CD4-positive, alpha-beta T cell treated with Interleukin-4 for 1 hour (primary cell): ENCODE measurements at regions not wholly inside any gene's neighbourhood (a gene's known extent, or its start where the extent isn't known, plus 50 kb on each side); places are given as distances from the start of the nearest gene placed in this dataset.

Experiments
- DNase-seq, 2 donors: peaks; one replicate each; pipeline ENCODE4 v3.0.0-alpha.2; 2020 to 2022

DNA sequence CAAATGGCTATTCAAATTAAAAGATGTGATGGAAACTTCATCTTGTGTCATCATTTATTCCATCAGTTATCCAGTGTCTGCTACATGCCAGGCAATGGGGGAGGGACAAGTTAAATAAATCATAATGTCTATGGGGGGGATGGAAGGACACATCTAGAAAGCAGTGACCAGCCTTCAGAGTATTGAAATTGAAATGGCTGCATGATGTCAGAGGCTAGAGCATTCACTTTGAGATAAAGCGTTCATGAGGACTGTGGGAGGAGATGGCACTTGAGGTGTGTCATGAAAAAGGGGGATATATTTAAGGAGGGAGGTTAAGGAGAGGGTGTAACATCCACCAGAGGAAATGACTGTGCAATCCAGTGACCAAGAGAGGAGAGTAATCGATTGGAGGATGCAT, 50.6 kb downstream of the SLIT2 start:
- DNase-seq = no peak

DNA sequence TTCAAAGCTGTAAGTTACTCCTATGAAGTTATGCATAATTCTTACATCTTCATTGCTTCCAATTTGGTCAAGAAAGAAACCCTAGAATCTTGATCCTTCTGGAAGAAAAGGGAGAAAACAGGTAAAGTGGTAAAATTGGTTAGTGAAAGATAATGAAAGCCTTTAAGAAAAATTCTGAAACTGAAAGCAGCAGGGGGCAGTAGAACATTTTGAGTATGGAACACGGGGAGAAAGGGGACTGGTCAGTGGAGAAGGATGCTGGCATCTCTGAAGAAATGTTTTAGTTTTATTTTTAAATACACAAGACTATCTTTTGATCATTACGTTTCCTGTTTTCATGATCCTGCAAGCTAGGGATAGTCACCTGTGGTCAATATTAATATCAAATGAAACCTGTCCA, 54.3 kb downstream of the SLIT2 start:
- DNase-seq = no peak

DNA sequence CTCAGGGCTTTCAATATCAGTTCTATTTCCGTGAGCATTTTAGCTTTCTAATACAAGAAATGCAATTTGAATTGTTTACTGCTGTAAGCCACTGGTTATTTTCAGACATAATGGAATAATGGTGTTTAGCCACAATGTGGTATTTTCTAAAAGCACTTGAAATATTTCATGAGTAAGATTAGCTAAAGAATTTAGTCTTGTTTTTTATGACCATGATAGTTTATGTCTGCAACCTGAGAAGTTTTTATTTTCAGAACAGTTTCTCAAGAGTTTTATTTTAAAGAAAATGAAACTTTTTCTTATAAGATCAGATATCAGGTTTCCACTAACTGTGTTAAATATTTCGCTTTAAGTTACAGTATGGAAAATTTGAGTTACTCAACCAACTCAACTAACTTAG, 60.2 kb downstream of the SLIT2 start:
- DNase-seq = no peak

DNA sequence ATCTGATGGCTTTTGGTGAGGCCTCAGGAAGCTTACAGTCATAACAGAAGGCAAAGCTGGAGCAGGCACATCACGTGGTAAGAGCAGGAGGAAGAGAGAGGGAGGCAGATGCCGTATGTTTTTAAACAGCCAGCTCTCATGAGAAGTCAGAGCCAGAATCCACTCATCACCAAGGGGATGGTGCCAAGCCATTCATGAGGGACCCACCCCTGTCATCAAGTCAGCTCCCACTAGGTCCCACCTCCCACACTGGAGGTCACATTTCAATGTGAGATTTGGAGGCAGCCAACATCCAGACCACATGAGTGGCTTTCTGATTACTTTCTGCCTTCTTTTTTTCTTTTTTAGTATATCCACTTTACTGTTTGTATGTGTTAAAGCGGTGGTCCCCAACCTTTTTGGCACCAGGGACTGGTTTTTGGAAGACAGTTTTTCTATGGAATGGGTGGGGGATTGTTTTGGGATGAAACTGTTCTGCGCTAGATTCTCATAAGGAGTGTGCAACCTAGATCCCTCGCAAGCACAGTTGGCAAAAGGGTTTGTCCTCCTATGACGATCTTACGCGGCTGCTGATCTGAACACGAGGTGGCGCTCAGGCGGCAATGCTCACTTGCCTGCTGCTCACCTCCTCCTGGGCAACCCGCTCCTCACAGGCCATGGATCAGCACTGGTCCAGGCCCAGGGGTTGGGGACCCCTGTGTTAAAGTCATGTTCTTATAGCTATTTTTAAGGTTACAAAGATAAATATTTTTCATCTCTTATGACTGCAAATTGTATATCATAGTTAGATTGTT, 61.7 kb downstream of the SLIT2 start:
- no peak for DNase-seq

DNA sequence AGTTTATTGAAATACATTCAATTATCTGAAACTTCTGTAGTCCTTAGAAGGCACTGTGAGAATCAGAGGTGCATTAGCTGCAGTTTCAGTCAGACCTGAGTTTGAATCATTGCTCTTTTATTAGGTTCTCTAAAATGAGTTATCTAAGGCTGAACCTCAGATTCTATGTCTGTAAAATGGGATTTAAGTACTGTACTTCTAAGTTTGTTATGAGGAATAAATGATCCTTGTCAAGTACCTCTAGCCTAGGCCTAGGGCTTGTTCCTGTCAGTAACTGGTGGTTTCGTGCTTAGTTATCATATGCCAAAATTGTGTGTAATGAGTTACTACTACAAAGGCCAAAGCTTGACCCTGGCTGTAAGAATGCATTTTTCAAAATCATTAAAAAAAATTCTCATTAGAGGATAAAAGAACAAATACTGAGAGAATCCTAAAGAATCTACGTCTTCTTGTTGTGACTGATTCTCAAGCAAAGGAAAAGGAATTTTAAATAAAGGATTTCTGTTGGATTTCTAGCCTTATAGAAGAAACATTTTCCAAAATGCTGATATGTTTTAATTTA, 65.8 kb downstream of the SLIT2 start:
- no peak for DNase-seq

DNA sequence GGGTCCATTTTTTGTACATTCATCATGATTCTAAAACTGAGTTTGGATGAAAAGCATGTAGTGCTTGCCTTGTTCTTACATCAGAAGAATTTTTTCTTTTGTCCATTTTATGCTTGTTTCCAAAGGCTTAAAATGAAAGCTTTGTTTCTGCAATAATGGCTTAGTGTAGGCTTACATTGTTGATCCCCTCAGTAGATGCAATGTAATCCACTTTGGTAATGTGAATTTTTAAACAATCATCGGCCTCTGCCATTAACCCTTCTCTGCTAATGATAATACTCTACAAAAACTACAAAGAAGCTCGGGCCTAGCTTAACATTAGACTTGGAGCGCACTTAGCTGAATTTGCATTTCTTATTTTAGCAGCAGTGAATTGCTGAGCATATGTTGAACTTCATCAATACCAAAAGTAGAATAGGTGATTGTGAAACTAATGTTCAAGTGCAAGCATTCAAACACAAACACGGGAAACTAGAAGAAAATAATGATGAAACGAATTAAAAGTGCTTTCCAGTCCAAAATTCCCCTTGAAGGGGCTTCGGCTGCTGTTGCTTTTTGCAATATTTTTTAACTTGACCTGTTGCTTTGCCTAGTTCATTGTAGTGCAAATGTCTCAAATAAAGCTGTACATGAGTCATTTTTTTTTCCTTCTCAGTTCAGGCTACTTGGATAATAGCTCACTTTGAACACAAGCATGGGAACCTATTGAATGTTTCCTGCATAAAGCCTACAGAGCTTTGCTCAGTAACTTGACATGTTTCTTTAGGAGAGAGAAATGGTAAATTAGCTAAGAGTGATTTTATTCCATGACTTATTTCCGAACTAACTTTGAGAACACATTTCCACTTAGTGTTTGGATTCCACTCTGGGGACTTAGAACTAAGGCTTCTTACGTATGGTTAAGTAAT, 66.5 kb downstream of the SLIT2 start:
- no peak for DNase-seq

DNA sequence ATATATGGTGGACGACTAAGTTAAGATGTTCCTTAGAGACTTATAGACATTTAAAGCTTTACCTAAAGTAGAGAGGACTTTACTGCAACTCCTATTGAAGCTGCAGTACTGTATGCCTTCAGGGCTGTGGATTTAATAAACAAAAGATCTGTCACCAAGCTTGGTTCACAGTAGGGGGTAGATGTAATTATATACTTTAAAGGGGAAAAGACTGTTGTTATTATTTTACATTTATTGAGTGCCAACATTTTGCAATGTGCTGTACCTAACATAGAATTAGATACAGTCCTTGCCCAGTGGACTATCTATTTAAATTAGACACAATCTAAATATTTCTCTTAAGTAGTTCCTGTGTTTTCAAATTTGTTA, 67.2 kb downstream of the SLIT2 start:
- DNase-seq = no peak

DNA sequence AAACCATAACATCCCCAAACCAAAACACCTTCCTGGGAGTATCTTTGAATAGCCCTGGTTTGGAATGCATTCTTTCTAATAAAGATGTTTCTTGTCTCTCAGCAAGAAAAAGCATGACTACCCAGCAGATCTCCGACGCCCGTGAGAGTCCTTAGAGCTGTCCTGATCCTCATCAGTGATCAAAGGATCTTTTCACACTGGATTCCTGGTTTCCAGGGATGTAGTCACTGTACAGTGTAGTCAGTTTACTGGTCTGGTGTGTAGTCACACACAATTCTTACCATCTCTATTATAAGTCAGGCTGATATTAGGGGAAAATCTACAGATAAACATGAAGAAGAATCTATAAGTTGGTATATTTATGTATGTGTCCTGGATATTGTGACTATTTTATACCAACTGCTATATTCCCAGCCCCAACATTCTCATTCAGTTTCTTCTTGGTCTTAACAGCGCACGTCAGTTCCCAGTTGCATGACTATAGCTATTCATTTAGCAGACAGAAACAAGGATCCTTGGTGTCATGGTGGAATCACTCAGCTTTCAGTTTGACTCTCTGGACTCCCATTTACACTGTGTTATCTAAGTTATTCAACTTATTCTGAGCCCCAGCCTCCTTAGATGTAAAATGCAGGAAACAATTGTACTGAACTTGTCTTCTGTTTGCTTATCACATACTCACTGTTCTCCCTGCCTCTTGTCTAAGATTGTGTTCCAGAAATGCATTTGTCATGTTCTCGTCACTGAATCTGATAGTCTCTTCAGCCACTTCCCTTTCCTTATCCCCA, 68.3 kb downstream of the SLIT2 start:
- DNase-seq = no peak

DNA sequence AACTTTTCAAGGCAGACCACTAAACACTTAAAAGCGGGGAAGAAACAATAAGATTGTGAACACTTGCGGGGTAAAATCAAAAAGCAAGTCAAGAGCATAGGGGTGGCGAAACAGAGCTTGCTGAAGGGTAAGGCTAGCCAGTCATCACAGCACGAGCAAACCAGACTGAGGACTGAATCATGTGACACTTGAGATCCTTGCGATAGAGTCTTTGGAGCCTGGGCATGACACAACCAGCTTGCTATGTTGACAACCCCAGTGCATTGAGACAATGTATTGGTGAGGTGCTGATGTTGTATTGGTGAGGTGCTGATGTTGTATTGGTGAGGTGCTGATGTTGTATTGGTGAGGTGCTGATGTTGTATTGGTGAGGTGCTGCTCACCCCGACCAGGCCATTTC, 72.3 kb downstream of the SLIT2 start:
- DNase-seq = no peak

DNA sequence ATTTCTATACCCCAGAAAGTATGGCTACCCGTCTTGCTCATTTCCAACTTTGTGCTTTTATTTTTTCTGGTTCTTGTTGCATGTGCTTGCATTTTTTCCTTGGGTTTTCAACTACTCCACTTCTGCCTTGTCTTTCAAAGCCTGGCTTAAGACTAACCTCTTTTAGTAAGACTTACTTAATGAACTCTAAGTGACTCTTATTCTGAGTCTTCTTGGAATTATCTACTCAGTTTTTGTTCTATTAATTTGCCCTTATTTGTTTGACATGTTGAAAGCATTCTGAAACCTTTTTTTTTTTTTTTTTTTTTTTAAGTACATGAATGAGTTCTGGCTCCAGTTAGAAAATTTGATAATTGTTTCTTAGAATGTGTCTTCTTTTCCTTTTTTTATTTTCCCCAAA, 74.8 kb downstream of the SLIT2 start:
- DNase-seq = no peak

DNA sequence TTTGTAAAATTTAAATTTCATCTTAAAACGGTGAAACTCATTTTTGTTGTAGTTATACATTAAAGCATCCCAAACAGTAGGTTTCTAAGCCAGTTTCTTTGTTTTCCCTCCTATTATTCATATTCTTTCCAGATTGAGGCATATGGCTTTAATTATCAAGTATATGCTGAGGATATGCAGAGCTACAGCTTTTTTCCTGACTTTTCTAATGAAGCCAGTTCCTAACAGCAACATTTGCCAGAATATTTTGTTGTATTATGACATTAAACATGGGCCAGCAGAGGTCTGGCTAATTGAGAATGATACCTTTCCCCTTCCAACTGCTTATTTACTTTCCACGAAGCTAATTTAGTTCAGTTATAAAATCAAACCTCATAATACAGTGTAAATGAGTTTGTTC, 75.3 kb downstream of the SLIT2 start:
- no peak for DNase-seq

DNA sequence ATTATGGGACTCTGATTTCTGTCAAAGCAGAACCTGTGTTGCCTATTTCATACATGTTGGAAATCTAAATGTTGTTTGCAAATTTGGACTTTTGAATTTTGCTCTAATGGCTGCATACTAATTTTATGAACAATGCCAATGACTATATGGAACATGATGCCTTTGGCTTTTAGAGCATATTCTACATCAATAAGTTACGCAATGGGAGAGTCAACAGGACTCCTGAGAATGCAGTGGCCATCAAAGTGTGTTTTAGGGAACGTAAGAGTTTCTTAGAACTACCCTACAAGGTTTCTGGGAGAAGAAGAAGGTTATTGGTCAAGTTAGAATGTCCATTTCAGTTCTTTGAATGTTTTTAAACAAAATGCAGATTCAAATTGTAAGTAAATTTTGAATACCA, 76.1 kb downstream of the SLIT2 start:
- no peak for DNase-seq

DNA sequence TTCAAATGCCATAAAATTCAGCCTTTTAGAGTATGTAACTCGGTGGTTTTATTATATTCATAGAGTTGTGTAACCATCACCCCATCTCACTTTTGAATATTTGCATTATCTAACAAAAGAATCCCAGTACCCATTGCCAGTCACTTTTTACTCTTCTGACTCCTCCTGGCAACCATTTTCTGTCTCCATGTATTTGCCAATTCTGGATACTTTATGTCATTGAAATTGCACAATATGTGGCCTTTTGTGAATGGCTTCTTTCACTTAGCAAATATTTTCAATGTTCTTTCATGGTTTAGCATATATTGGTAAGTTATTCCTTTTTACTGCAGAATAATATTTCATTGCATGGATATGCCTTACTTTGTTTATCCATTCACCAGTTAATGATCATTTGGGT, 79.9 kb downstream of the SLIT2 start:
- DNase-seq = no peak

DNA sequence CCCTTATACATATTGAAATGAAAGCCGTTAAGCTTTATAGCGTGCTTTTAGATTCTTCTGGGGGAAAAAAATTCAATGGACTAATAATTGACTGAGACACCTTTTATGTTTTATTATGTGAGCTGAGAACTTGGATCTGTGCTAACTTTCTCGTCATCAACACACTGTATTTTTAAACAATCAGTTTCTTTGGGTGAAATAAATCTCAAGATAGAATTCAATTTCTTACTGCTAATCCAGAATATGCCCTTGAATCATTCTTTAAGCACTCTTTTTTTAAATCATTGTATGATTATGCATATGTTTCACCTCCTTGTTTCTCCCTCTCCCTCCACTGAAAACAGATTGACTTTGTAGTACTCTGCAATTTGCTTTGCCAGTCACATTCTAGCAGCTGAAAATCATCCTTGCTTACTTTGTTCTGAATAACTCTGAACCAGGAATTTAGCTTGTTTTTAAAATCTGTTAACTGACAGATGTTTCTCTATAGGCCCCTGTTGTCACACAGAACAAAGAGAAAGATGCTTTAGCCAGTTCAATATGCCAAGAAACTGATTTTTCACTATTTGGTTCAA, 81.5 kb downstream of the SLIT2 start:
- no peak for DNase-seq

DNA sequence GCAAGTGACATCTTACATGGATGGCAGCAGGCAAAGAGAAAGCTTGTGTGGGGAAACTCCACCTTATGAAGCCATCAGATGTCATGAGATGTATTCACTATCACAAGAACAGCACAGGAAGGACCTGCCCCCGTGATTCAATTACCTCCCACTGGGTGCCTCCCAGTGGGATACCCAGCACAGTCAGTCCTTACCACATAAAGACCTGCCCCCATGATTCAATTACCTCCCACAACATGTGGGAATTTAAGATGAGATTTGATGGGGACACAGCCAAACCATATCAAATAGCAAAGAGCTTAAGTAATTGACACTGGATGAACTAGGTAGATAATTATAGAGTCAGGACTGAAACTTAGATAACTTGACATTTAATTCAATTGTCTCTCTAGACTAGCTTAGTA, 85.6 kb downstream of the SLIT2 start:
- no peak for DNase-seq

DNA sequence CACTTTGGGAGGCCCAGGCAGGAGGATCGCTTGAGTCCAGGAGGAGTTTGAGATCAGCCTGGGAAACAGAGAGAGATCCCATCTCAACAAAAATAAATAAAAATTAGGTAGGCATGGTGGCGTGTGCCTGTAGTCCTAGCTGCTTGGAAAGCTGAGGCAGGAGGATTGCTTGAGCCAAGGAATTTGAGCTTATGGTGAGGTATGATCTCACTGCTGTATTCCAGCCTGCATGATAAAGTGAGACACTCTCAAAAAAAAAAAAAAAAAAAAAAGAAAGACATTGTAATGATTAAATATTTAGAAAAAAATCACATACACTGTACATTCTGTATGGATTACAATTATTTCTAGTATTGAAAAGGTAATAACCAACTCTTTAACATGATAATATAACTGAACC, 87.1 kb downstream of the SLIT2 start:
- no peak for DNase-seq

DNA sequence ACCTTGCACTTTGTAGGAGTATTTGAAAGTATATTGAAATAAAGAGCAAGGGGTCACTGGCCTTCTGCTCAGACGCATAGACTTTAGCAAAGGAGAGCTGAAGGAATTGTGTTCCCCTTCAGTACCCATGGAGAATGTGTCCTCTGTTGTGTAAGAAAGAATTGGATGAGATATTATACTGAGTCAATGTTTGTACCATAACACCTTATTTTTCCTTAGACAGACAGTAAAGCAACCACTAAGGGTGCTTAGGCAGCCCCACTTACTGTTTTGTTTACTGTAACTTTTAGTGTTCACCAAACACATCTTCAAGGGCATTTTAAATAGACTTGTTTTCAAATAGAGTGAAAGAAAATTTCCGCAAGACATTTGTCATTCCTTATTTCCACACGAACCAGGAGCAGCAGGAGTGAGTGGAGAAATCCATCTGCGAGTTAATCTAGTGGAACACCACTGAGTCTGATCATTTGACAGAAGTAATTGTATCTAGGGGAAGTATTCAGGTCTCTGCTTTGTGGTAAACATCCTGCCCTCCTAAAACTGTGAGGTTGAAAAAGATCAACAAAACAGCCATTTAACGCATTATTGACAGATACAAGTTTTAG, 89.5 kb downstream of the SLIT2 start:
- DNase-seq = no peak

DNA sequence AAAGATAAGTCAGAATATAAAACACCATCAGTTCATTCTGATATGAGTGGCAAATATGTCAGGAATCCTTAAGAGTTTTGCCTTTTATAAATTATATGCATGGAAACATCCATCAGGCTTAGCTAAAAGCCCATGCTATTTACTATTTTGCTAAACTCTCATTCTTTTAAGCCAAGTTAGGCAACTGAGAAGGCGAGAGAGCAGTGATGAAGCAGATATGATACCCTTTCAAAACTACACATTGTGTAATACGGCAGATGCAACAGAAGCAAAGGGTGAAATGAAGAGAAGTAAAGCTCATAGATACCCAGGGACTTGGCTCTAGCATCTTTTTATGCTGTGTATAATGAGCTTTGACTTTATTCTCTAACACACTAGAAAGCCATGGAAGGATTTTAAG, 95.8 kb downstream of the SLIT2 start:
- DNase-seq = no peak

DNA sequence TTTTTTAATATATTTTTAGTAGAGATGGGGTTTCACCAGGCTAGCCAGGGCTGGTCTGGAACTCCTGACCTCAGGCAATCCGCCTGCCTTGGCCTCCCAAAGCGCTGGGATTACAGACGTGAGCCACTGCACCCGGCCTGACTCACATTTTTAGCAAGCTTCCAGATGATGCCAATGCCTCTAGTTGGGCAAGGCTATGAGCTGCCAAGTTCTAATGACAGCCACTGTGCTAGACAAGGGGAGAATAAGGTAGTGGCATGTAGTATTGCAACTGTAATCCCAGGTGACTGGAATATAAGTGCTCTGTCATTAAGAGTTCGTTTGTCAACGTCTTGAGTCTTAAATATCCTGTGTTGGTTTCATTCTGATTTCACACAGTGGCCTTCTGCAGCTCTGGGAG, 96.7 kb downstream of the SLIT2 start:
- DNase-seq = no peak

DNA sequence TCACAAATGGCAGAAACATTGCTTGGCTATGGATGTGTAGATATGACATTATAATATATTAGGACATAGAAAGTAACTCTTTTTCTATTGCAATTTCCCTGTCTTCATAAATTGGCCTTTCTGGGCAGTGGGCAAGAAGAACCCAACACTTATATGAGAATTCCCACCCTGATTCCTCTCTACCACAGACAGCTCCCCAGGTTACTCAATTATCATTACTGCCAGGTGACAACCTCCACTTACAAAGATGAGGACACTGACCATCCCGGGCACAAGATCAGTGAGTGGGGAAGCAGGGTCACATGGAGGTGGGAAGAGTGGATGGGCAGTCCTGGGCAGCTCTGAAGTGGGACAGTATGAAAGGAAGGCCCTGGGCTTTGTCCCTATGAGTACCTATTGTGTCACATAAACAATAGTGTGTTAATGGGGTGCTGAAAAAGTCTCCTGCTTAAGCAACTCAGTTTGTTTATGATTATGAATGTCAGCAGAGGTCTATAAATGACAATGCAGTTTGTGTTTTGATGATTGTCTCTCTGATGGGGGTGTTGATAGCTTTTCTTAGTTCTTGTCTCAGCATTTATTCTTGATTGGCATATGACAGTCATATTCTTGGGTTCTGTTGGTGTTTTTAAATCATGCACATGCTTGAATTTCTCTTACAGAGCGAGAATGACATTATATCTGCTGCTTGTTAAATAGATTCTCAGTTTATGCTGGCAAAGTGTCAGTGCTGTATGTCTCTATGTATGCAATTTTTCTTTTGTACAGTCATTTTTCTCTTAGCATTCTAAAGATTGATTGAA, 99.9 kb downstream of the SLIT2 start:
- no peak for DNase-seq

DNA sequence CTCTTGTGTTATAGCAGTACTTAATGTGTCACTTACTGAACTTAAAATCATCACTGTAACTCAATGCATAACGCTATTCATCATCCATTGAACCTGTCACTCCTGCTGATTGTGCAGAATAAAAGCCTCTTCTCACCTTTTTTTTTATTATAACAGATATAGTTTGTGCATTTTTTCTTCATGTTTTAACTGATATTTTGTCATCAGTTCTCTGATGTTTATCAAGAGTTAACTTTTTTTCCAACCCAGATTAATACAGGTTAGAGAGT, 100.4 kb downstream of the SLIT2 start:
- no peak for DNase-seq

DNA sequence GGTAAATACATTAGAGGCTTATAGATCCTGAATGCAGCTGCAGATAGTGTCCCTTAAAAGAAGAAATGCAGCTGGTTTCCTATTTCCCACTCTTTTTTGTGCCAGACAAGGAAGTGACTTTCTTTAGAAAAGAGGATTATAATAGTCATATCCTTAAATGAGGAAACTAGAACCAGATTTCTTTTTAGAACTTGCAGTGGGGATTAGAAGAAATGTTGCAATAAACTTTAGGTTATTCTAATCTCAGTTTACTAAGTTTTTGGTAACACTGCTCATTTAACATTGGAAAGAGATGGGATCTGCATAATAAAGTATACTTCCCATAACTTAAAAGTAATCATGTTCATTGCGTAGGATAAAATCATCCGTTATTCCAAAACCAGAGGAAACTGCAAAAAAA, 101.9 kb downstream of the SLIT2 start:
- DNase-seq = no peak
